ENCODE measurements at regions not wholly inside any gene's neighbourhood (a gene's known extent, or its start where the extent isn't known, plus 50 kb on each side); places are given as distances from the start of the nearest gene placed in this dataset.

DNA sequence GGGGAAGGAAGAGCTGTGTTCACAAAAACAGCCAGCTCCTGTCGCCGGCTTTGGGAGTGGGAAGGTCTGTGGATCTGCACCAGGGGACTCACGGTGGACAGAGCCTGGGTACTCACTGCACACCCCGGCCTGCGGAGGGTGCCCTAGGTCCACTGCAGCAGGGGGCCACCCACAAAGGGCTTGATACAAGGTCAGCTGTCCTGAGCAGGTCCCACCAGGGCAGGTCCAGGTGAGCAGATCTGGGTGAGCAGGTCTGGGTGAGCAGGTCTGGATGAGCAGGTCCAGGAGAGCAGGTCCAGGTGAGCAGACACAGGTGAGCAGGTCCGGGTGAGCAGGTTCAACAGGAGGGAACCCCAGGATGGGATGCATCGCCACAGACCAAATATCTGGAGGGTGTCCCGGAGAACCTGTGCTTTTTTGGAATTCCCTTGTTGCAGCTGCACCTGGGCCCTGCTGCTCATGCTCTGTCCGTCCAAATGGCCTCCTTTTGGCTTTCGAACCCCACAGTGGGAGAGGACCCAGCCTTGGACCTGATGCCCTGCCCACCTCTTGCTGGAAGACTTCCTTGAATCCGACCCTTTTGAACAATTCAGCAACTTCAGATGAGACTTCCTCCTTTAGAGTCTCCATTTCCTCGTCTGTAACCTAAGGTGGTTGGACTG is 485.3 kb downstream of the TBC1D22A start:
- ATAC-seq = no peak
- Histone ChIP-seq H3K4me2 (ENCODE audit: low read depth, low read length) (no peak overlapping the region), H2AFZ (ENCODE audit: low read length) (no peak overlapping the region), H3K27me3 (ENCODE audit: control insufficient read depth in 1 of 2, insufficient read depth in 2 of 2, low read length in 2 of 2) (peaks cover 3 to 45% of the 10 kb centered on the region in 2 experiments; a peak in 3 of 5 replicates), H4K20me1 (ENCODE audit: insufficient read depth, low read length) (no peaks in the 10 kb centered on the region), H3K4me3 (replicated peaks in 1 of 3; ENCODE audit: insufficient read depth in 1 of 3, low read depth in 2 of 3, low read length in 3 of 3) (no peak overlapping the region), H3K9ac (ENCODE audit: insufficient read depth, low read depth, low read length) (no peak overlapping the region), H3K9me3 (ENCODE audit: low read length) (no peaks in the 10 kb centered on the region), H3K4me1 (ENCODE audit: insufficient read depth, low read length) (no peaks in the 10 kb centered on the region), H3K27ac (ENCODE audit: extremely low read length, insufficient read depth, low read length) (no peak overlapping the region), H3K79me2 (ENCODE audit: insufficient read depth, low read length) (no peaks in the 10 kb centered on the region), H3K36me3 (replicated peaks in 1 of 2; ENCODE audit: control insufficient read depth in 1 of 2, insufficient read depth in 2 of 2, low read length in 2 of 2) (no peaks in the 10 kb centered on the region)
- in situ Hi-C loops (cut with HindIII; ENCODE audit: extremely low pct_ligation_motif_present, low pct_unique_long_range_greater_than_20kb) (no loop called here), intact Hi-C loops (cut with micrococcal nuclease; ENCODE audit: unreplicated experiment) (no loop called here)
- ChIA-PET CTCF (ENCODE audit: low intra/inter-chr PET ratio, low total read pairs) (no interaction called here), POLR2A (no interaction called here)
- TF ChIP-seq FOXO1 (CRISPR knock-in tag; IDR thresholded peaks at IDR 0.05) (no peak), TRIM22 (IDR thresholded peaks at IDR 0.05) (no peak), CTCF (CRISPR knock-in tag; IDR thresholded peaks at IDR 0.05) (peak; percentile 47; the same call in 1 of the 2 replicates), STAG1 (CRISPR knock-in tag; IDR thresholded peaks at IDR 0.05) (0 out of 2 replicates have a peak, but pooled peaks have one; percentile 3)
- TF ChIP-seq, protein P1, sequence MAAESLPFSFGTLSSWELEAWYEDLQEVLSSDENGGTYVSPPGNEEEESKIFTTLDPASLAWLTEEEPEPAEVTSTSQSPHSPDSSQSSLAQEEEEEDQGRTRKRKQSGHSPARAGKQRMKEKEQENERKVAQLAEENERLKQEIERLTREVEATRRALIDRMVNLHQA (CRISPR knock-in tag; IDR thresholded peaks at IDR 0.05) = no peak
- no peak for FAIRE-seq
- BruUV-seq (replicated peaks) = no TSS peak
- WGBS (ENCODE audit: low lambda C conversion rate) = 36% methylated on average over 7 of the region's 12 CpGs
- no peak for DNase-seq (ENCODE audit: low spot score)

Measured in HepG2 (cell line).